ENCODE measurements at regions not wholly inside any gene's neighbourhood (a gene's known extent, or its start where the extent isn't known, plus 50 kb on each side); places are given as distances from the start of the nearest gene placed in this dataset.
"Not testable (repeated sequence)": the region's sequence is repeated elsewhere in the genome, so short reads cannot be mapped to it uniquely, and the experiment has no call there.

GRCh38 chr3:65303431-65303830, 615.6 kb upstream of the ADAMTS9 start:
- DNase-seq (ENCODE audit: low spot score): no peak

DNA sequence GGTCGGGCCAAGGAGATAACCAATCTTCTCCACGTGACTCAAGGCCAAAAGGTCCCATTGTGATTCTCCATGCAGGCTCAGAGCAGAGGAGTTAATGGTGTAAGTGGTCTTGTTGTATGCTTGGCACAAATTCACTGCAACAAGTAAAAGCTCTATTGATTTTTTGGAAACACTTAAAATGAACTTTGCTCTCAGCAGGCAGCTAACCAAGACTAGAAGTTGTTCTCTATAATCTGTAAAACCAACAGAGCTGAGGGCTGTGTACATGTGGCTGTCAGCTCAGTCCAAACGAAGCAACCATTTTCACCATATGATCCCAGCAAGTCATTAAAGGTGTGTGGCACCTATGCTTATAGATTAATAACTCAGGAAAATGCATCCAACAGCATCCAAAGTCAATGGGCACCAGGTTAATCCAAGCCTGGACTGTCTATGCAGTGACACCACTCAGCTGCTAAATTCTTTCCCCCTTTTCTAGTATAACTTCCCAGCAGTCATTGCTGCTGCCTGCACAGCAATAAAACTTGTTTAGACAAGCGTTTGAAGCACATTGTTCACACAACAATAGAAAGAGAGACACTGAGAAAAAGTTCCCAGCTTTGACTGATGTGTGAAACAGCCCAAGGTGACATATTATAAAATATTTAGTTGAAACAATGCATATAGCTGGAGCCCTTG, 603.8 kb upstream of the ADAMTS9 start:
- peak; percentile 10 for DNase-seq (ENCODE audit: low spot score)

DNA sequence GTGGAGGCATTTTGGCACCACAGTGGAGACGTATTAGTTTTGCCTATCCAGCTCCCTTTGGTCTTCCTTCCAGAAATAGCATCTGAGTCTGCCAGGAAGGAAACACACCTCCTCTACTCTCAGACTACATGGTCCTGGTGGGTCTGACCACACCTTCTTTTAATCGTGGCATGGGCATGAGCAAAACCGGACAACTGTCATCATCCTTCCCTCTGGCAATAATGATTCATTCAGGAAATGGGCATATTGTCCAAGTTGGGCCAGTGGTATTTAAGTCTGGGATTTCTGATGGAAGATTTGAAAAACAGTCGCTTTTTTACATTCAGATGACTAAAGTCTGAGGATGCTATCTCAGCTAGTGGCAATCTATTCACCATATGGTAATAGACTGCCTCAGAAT, 601.0 kb upstream of the ADAMTS9 start:
- DNase-seq (ENCODE audit: low spot score): no peak

GRCh38 chr3:65285956-65286355, 598.2 kb upstream of the ADAMTS9 start:
- no peak for DNase-seq (ENCODE audit: low spot score)

DNA sequence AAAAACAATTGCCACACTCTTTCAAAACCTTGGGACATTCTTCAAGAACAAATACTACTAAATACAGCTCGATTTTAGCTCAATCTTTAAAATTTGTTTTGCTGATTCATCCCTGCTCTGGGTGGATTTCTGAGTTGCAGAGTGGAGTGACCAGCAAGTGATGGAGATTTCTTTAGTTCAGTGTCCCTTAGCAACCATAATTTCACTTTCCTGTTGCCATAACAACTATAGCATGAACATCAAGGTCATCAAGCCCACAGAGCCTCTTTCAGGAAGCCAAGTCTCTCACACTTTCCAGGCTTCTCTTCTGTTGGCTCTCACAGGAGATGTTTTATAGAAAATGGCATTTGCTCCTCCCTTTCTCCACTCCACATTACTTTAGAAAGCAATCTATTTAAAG, 597.2 kb upstream of the ADAMTS9 start:
- no peak for DNase-seq (ENCODE audit: low spot score)

DNA sequence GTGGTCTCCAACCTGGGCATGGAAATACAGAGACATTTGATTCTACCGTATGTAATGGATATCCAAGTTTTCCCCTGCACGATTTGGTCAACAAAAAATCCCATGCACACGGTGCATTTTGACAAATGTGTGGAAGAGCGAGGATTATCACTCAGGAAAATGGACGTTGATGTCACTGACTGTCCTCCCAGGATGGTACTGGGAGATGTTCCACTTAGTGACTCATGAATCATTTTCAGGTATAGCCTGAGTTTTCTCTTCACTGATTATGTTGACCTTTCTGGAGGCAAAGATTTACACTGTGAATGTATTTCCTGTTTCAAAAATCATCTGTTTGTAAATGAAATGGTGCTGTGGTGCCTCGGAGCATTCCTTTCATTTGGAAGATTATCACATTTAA, 596.7 kb upstream of the ADAMTS9 start:
- no peak for DNase-seq (ENCODE audit: low spot score)

GRCh38 chr3:65279225-65279782, 591.5 kb upstream of the ADAMTS9 start:
- DNase-seq (ENCODE audit: low spot score): no peak

DNA sequence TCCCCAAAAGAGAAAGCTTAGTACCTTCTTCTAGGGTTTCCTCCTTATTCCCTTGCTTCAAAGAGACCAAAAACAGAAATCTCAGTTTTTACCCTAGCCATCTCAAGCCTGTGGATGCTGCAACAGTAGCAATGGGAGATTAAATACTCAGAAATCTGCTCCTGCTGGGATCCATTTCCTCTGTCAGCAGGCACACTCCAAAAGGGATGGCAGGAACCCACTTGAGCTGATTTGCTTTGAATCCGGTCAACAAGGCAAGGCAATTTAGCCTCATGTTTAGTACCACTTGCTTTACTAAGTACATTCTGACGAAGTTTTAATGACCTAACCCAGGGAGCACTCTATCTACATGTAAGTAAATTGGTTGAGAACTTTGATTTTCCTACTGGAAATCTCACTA, 590.0 kb upstream of the ADAMTS9 start:
- DNase-seq (ENCODE audit: low spot score): no peak

- no peak for DNase-seq (ENCODE audit: low spot score)
Observed at GRCh38 chr3:65276551-65276950, 588.8 kb upstream of the ADAMTS9 start.

- no peak for DNase-seq (ENCODE audit: low spot score)
Observed at GRCh38 chr3:65268426-65268825, 580.6 kb upstream of the ADAMTS9 start.

DNA sequence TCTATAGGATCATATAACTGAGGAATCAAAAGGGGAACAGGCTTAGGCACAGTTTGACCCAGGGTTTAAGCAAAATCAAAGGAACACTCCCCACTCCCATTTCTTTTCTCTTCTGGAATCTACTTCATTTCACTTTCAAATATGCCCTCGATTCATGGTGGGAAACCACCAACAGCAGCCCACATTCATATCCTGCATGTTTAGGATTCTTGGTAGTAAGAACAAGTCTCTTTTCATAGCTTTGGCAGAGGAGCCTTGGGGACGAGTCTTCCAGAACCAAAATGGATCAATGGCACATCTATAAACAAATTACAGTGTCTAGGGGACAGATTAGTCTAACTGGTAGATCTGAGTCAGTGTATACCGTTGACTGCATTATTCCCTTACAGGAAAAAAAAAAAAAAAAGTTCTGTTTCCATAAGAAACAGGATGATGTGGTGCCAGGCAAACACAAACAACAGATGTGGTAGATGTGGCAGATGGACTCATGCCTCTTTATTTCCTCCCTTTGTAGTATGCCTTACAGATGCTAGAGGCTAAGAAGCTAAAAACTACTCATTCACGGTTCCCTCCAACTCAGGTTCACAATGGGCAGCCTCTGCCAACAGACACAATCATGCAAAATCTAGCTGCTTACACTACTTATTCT, 578.3 kb upstream of the ADAMTS9 start:
- no peak for DNase-seq (ENCODE audit: low spot score)

DNA sequence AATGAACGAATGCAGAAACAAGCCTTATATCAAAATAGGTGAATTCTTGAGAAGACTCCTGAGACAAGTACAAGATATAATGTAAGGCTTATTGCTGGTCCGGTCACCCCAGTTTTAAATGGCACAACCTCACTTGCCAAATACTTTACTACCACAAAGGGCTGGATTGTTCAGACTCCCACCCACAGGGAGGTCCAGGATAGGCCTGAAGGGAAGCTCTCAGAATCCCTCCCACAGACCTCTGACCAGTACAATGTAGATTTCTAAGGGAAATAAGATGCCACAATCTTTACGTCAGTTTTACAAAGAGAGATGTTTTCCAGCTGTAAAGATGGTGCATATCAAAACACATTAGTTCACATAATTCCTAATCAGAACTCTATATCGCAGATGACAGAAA, 577.7 kb upstream of the ADAMTS9 start:
- no peak for DNase-seq (ENCODE audit: low spot score)

DNA sequence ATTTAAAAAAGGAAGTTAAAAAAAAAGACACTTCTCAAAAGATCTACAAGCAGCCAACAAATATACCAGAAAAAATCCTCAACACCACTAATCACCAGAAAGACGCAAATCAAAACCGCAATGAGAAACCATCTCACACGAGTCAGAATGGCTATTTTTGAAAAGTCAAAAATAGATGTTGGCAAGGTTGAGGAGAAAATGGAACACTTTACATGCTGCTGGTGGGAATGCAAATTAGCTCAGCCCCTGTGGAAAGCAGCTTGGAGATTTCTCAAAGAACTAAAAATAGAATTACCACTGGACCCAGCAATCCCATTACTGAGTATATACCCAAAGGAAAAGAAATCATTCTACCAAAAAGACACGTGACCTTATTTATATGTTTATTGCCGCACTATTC, 574.7 kb upstream of the ADAMTS9 start:
- DNase-seq (ENCODE audit: low spot score): no peak

DNA sequence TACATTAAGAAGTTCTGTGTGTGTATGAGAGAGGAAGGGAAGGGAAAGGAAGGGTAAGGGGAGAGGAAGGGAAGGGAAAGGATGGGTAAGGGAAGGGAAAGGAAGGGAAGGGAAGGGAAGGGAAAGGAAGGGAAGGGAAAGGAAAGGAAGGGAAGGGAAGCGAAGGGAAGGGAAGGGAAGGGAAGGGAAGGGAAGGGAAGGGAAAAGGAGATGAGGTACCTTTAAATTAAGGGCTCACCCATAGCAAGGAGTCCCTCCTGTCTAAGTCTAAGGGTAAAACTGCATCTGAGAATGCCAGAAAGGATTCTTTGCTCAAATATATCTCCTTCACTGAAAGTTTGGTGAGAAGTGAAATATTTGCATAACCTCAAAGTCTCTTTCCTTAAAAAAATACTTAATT, 572.1 kb upstream of the ADAMTS9 start:
- no peak for DNase-seq (ENCODE audit: low spot score)

DNA sequence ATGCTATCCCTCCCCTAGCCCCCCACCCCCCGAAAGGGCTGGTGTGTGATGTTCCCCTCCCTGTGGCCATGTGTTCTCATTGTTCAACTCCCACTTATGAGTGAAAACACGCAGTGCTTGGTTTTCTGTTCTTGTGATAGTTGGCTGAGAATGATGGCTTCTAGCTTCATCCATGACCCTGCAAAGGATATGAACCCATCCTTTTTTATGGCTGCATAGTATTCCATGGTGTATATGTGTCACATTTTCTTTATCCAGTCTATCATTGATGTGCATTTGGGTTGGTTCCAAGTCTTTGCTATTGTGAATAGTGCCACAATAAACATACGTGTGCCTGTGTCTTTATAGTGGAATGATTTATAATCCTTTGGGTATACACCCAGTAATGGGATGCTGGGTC, 565.1 kb upstream of the ADAMTS9 start:
- DNase-seq (ENCODE audit: low spot score): not testable (repeated sequence)

DNA sequence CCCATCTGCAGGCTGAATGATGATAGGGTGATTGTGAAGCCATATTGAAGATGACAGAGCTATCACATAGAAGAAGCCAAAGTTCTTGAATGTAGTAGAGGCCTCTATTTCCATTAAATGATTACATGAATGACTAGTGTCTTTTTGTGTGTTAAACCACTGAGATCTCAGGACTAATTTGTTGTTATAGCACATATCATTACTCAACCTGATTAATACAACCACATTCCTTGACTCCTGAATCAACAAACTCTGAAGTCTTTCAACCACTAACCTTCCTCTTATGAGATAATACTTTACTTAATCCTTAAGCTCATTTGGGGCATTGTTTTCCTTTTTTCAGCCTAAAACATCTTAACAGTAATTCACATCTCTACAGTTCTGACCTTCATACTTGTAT, 564.5 kb upstream of the ADAMTS9 start:
- no peak for DNase-seq (ENCODE audit: low spot score)

DNA sequence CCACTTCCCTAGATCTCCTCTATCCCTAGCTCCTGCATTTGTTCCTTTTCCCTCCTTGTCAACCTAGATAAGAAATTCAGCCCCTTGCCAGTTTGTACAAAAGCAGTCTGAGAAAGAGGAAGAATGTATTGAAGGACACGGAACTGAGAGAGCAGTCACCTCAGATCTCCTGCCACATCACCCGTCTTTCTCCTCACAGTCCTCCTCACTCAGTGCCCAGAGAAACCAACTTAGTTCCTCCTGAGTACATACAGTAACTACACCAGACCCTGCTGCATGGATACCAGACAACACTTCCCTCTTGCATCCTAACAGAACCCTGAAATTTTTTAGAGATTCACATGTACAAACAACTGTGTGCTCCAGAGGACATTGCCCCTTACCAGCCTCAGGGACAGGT, 563.6 kb upstream of the ADAMTS9 start:
- DNase-seq (ENCODE audit: low spot score): no peak

DNA sequence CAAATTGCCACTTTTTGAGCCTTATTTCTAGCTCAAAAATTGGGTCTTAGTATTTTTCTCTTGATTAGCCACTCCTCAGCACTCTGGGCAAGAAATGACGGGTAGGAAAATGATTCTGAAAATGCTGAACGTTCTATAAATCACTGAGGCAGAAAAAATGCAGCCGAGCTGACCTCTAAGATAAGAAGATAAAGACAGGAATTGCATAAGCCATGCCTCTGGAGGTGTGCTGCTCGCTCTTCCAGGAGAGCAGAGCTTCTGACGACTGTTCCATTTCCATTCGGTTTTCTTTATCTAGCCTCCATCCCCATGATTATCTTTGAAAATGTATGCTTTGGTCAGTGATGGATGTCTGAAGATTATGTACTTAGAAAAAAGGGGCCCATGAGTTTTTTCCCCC, 558.8 kb upstream of the ADAMTS9 start:
- no peak for DNase-seq (ENCODE audit: low spot score)

- DNase-seq (ENCODE audit: low spot score): no peak
Observed at GRCh38 chr3:65245133-65246063, 557.6 kb upstream of the ADAMTS9 start.

DNA sequence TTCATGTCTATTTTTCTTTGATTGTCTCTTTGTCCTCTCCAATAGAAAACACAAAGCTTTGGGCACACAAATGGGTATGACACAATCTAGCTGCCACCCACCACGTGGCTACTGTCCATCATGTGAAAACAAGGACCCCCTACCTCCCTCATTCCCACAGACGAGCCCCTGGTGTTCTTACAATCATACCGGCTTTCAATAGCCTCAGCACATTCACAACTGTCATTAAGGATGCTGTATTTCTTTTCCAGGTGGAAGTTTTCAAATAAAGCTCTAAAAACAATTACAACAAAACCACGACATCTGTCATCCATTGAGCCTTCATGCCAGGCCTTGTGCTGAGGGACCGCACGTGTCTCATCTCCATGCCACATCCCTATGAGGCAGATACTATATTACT, 552.6 kb upstream of the ADAMTS9 start:
- no peak for DNase-seq (ENCODE audit: low spot score)

GRCh38 chr3:65238652-65239051, 550.9 kb upstream of the ADAMTS9 start:
- DNase-seq (ENCODE audit: low spot score): no peak

- no peak for DNase-seq (ENCODE audit: low spot score)
Observed at GRCh38 chr3:65234499-65234898, 546.7 kb upstream of the ADAMTS9 start.

Measured in mucosa of gallbladder (tissue), 1 donor.